DMS79 treated with DMSO at 0.1 percent for 48 hours (cell line): ENCODE measurements at regions not wholly inside any gene's neighbourhood (a gene's known extent, or its start where the extent isn't known, plus 50 kb on each side); places are given as distances from the start of the nearest gene placed in this dataset.
"Not testable (repeated sequence)": the region's sequence is repeated elsewhere in the genome, so short reads cannot be mapped to it uniquely, and the experiment has no call there.

Experiments used
- DNase-seq: peaks from one replicate; lab custom pipeline; 2025; lab: John Stamatoyannopoulos, UW

GRCh38 chr5:2533848-2534247, 217.6 kb downstream of the IRX2 start:
- not testable (repeated sequence) for DNase-seq

- no peak for DNase-seq
Measured at GRCh38 chr5:2532809-2533208, 218.7 kb downstream of the IRX2 start.

- DNase-seq: no peak
Measured at GRCh38 chr5:2531318-2531717, 220.2 kb downstream of the IRX2 start.

- DNase-seq: no peak
Measured at GRCh38 chr5:2530609-2531008, 220.9 kb downstream of the IRX2 start.

- DNase-seq: no peak
Measured at GRCh38 chr5:2529371-2530092, 221.9 kb downstream of the IRX2 start.

GRCh38 chr5:2525351-2525750, 226.1 kb downstream of the IRX2 start:
- DNase-seq: no peak

- no peak for DNase-seq
Measured at GRCh38 chr5:2524620-2525019, 226.9 kb downstream of the IRX2 start.

- no peak for DNase-seq
Measured at GRCh38 chr5:2523180-2523579, 228.3 kb downstream of the IRX2 start.

GRCh38 chr5:2522372-2522771, 229.1 kb downstream of the IRX2 start:
- no peak for DNase-seq

- DNase-seq: no peak
Measured at GRCh38 chr5:2519153-2519552, 232.3 kb downstream of the IRX2 start.

- no peak for DNase-seq
Measured at GRCh38 chr5:2517451-2517850, 234.0 kb downstream of the IRX2 start.

- no peak for DNase-seq
Measured at GRCh38 chr5:2515180-2515764, 236.2 kb downstream of the IRX2 start.

- DNase-seq: no peak
Measured at GRCh38 chr5:2514484-2514883, 237.0 kb downstream of the IRX2 start.

- no peak for DNase-seq
Measured at GRCh38 chr5:2511706-2512105, 239.8 kb downstream of the IRX2 start.

GRCh38 chr5:2511126-2511525, 240.4 kb downstream of the IRX2 start:
- DNase-seq: no peak

GRCh38 chr5:2509527-2509926, 241.9 kb downstream of the IRX2 start:
- no peak for DNase-seq

- no peak for DNase-seq
Measured at GRCh38 chr5:2508514-2508913, 243.0 kb downstream of the IRX2 start.

- no peak for DNase-seq
Measured at GRCh38 chr5:2507611-2508010, 243.9 kb downstream of the IRX2 start.

- no peak for DNase-seq
Measured at GRCh38 chr5:2506603-2507002, 244.9 kb downstream of the IRX2 start.

- no peak for DNase-seq
Measured at GRCh38 chr5:2505217-2505616, 246.3 kb downstream of the IRX2 start.

GRCh38 chr5:2502970-2503594, 248.4 kb downstream of the IRX2 start:
- DNase-seq: no peak

- no peak for DNase-seq
Measured at GRCh38 chr5:2499917-2500316, 251.6 kb downstream of the IRX2 start.

GRCh38 chr5:2496891-2497290, 254.6 kb downstream of the IRX2 start:
- no peak for DNase-seq

GRCh38 chr5:2496126-2496525, 255.4 kb downstream of the IRX2 start:
- no peak for DNase-seq
